H1 (cell line): ENCODE measurements at regions not wholly inside any gene's neighbourhood (a gene's known extent, or its start where the extent isn't known, plus 50 kb on each side); places are given as distances from the start of the nearest gene placed in this dataset.
"Not testable (repeated sequence)": the region's sequence is repeated elsewhere in the genome, so short reads cannot be mapped to it uniquely, and the experiment has no call there.

ENCODE experiments used
- CTCF ChIA-PET: fragments of 300-600 bp; sonication (Branson Sonifier 250); formaldehyde crosslinking; loops from one replicate; lab custom pipeline; 2021; ENCODE audit not compliant: partially characterized antibody; lab: Charles Lee
- POLR2A ChIA-PET: fragments of 300-600 bp; sonication (Branson Sonifier 250); formaldehyde crosslinking; loops from one replicate; lab custom pipeline; 2021; ENCODE audit warnings: inconsistent platforms; ENCODE audit not compliant: partially characterized antibody; lab: Charles Lee
- DNase-seq, 2 experiments: peaks; one replicate each; pipeline versions ENCODE4 v3.0.0 to v3.0.0-alpha.2; 2010 to 2022; ENCODE audit warnings: low spot score in 2 of 2, low read depth in 1 of 2, mixed read lengths in 1 of 2
- FAIRE-seq: peaks from 2 replicates; lab custom pipeline; 2011; peaks lifted over from hg19 to GRCh38; lab: Jason Lieb, UNC
- H2AFZ ChIP-seq: 2 replicates; pipeline ENCODE4 v1.8.1; 2012; ENCODE audit warnings: low read length, inconsistent platforms
- H2AK5ac ChIP-seq: 2 replicates; pipeline ENCODE4 v1.6.1; 2013; ENCODE audit warnings: low read depth, low read length
- H2BK120ac ChIP-seq: replicated peaks from 2 replicates; pipeline ENCODE3; 2013; ENCODE audit warnings: low read depth, low read length, inconsistent platforms
- H2BK12ac ChIP-seq: 2 replicates; pipeline ENCODE4 v1.6.1; 2013; ENCODE audit warnings: low read depth, low read length
- H2BK15ac ChIP-seq: 2 replicates; pipeline ENCODE4 v1.6.1; 2013; ENCODE audit warnings: low read length
- H2BK20ac ChIP-seq: 2 replicates; pipeline ENCODE4 v1.6.1; 2013; ENCODE audit warnings: low read length
- H2BK5ac ChIP-seq: 2 replicates; pipeline ENCODE4 v1.6.1; 2013; ENCODE audit warnings: low read depth, low read length
- H3K14ac ChIP-seq: 2 replicates; pipeline ENCODE4 v1.6.1; 2013; ENCODE audit warnings: inconsistent platforms; ENCODE audit not compliant: insufficient read length
- H3K18ac ChIP-seq: 2 replicates; pipeline ENCODE4 v1.6.1; 2013; ENCODE audit warnings: low read length; ENCODE audit errors: extremely low read depth
- H3K23ac ChIP-seq: 2 replicates; pipeline ENCODE4 v1.6.1; 2013; ENCODE audit warnings: inconsistent platforms; ENCODE audit not compliant: insufficient read length
- H3K23me2 ChIP-seq: 2 replicates; pipeline ENCODE4 v1.6.1; 2013; ENCODE audit warnings: low read depth, low read length
- H3K27ac ChIP-seq: 2 replicates; pipeline ENCODE4 v1.6.1; 2011; ENCODE audit warnings: low read depth, low read length, inconsistent platforms
- H3K27me3 ChIP-seq, 4 experiments: replicated peaks in 1 of 4; 1 replicate in 1 of 4; 2 replicates in 3 of 4; pipeline versions ENCODE4 v1.6.1 to v1.8.1; 2011 to 2013; ENCODE audit warnings: low read length in 3 of 4, mild to moderate bottlenecking in 3 of 4, inconsistent platforms in 2 of 4, mixed read lengths in 2 of 4, moderate library complexity in 1 of 4; ENCODE audit not compliant: control insufficient read depth in 3 of 4, insufficient read depth in 3 of 4; ENCODE audit errors: extremely low read depth in 1 of 4
- H3K36me3 ChIP-seq, 4 experiments: 2 replicates each; pipeline versions ENCODE4 v1.6.1 to v1.8.1; 2011 to 2013; ENCODE audit warnings: mild to moderate bottlenecking in 4 of 4, low read length in 3 of 4, moderate library complexity in 2 of 4, control low read depth in 1 of 4, inconsistent platforms in 1 of 4; ENCODE audit not compliant: insufficient read depth in 4 of 4, control insufficient read depth in 2 of 4
- H3K4ac ChIP-seq: replicated peaks from 2 replicates; pipeline ENCODE3; 2013; ENCODE audit warnings: low read length, low read depth, mixed read lengths, inconsistent platforms; ENCODE audit not compliant: insufficient read length
- H3K4me1 ChIP-seq, 4 experiments: replicated peaks in 1 of 4; 1 replicate in 1 of 4; 2 replicates in 3 of 4; pipeline versions ENCODE4 v1.6.1 to v1.8.1; 2011 to 2013; ENCODE audit warnings: low read length in 3 of 4, inconsistent platforms in 2 of 4, mixed read lengths in 1 of 4; ENCODE audit not compliant: insufficient read depth in 4 of 4, control insufficient read depth in 3 of 4
- H3K4me2 ChIP-seq, 2 experiments: 2 replicates each; pipeline versions ENCODE4 v1.6.1 to v1.8.1; 2011 to 2013; ENCODE audit warnings: low read depth in 2 of 2, low read length in 2 of 2, control low read depth in 1 of 2, inconsistent platforms in 1 of 2, mild to moderate bottlenecking in 1 of 2; ENCODE audit not compliant: insufficient read depth in 1 of 2
- H3K4me3 ChIP-seq, 4 experiments: fragments of 200-600, 300-600 bp in 1 of 4; sonication (generic), shearing (Covaris generic), sonication (Bioruptor Twin) in 1 of 4; 2 replicates each; pipeline versions ENCODE4 v1.5.1 to v1.8.1; 2011 to 2016; ENCODE audit warnings: low read length in 4 of 4, low read depth in 3 of 4, control low read depth in 2 of 4, inconsistent platforms in 2 of 4, mild to moderate bottlenecking in 2 of 4, mixed read lengths in 1 of 4, moderate library complexity in 1 of 4; ENCODE audit not compliant: insufficient read depth in 2 of 4; ENCODE audit errors: extremely low read depth in 1 of 4
- H3K56ac ChIP-seq: replicated peaks from 2 replicates; pipeline ENCODE3; 2013; ENCODE audit warnings: low read depth, mild to moderate bottlenecking, mixed read lengths, low read length, inconsistent platforms; ENCODE audit not compliant: insufficient read length
- H3K79me1 ChIP-seq: 2 replicates; pipeline ENCODE4 v1.6.1; 2013; ENCODE audit warnings: low read depth, low read length, control low read depth
- H3K79me2 ChIP-seq, 2 experiments: 2 replicates each; pipeline versions ENCODE4 v1.6.1 to v1.8.1; 2012 to 2013; ENCODE audit warnings: low read length in 2 of 2, mild to moderate bottlenecking in 2 of 2, inconsistent platforms in 1 of 2; ENCODE audit not compliant: insufficient read depth in 2 of 2, control insufficient read depth in 1 of 2
- H3K9ac ChIP-seq, 4 experiments: replicated peaks in 1 of 4; 1 replicate in 1 of 4; 2 replicates in 3 of 4; pipeline versions ENCODE4 v1.6.1 to v1.8.1; 2011 to 2013; ENCODE audit warnings: low read depth in 3 of 4, low read length in 3 of 4, control low read depth in 2 of 4, mild to moderate bottlenecking in 2 of 4, moderate library complexity in 2 of 4, inconsistent platforms in 1 of 4; ENCODE audit errors: extremely low read depth in 1 of 4
- H3K9me3 ChIP-seq, 2 experiments: 2 replicates each; pipeline versions ENCODE4 v1.6.1 to v1.8.1; 2012 to 2013; ENCODE audit warnings: mild to moderate bottlenecking in 2 of 2, moderate library complexity in 2 of 2, control low read depth in 1 of 2, inconsistent platforms in 1 of 2, low read depth in 1 of 2, low read length in 1 of 2, mixed read lengths in 1 of 2; ENCODE audit not compliant: insufficient read depth in 2 of 2
- H4K20me1 ChIP-seq, 2 experiments: replicated peaks in 1 of 2; 2 replicates each; pipeline versions ENCODE3 to v1.8.1; 2011 to 2013; ENCODE audit warnings: inconsistent platforms in 2 of 2, low read length in 2 of 2, mild to moderate bottlenecking in 1 of 2; ENCODE audit not compliant: insufficient read depth in 2 of 2, control insufficient read depth in 1 of 2
- H4K5ac ChIP-seq: 2 replicates; pipeline ENCODE4 v1.6.1; 2013; ENCODE audit warnings: low read length, low read depth, mixed read lengths, inconsistent platforms; ENCODE audit not compliant: insufficient read length
- H4K8ac ChIP-seq: 2 replicates; pipeline ENCODE4 v1.8.0; 2013; ENCODE audit warnings: mild to moderate bottlenecking, moderate library complexity, low read length, inconsistent platforms; ENCODE audit not compliant: insufficient read depth; ENCODE audit errors: extremely low read depth
- H4K91ac ChIP-seq: replicated peaks from 2 replicates; pipeline ENCODE3; 2013; ENCODE audit warnings: low read length, mixed read lengths, inconsistent platforms; ENCODE audit not compliant: insufficient read length
- CEBPB ChIP-seq: IDR thresholded peaks from 2 replicates; pipeline ENCODE4 v1.6.1; 2012; ENCODE audit warnings: low read depth, low read length
- ZNF274 ChIP-seq: IDR thresholded peaks from 2 replicates; pipeline ENCODE4 v1.7.0; 2012; ENCODE audit warnings: low read length, borderline replicate concordance; ENCODE audit errors: extremely low read depth
- WGBS, 2 experiments: shearing (Covaris generic) in 1 of 2; methylation state at CpG; one replicate each; pipeline versions ENCODE4 v1.1.6 to v1.1.7; 2013 to 2015; ENCODE audit warnings: low lambda C conversion rate in 2 of 2, mixed read lengths in 2 of 2, inconsistent platforms in 1 of 2, low coverage in 1 of 2, missing lambda C conversion rate in 1 of 2; ENCODE audit not compliant: insufficient replicate concordance in 2 of 2, insufficient coverage in 1 of 2, insufficient read length in 1 of 2; ENCODE audit errors: extremely low coverage in 1 of 2, missing lambda C conversion rate in 1 of 2; 5-methylcytosine and 5-hydroxymethylcytosine counted together

DNA sequence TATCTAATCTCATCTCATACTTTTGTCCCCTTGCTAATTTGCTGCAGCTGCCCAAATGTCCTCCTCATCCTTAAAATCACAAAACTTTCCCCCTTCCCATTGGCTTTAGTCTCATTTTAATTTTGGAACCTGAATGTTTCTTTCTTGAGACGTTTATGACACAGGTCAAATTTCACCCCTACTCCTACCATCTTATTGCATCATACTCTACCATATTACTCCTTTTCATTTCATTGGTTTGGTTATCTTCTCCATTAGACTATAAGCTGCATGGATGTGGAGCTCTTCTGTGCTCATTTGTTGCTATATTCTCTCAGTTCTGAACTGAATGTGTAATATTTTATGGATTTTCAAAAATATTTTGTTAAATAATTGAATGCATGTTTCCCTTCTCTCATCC lies 688.6 kb downstream of the CBLN4 start:
- Histone ChIP-seq H3K27ac (no peak overlapping the region), H3K4me3 (no peak overlapping the region), H3K23ac (no peak overlapping the region), H2BK12ac (no peak overlapping the region), H3K56ac (no peak overlapping the region), H2BK15ac (no peak overlapping the region), H3K14ac (no peak overlapping the region), H2BK5ac (no peak overlapping the region), H3K4me2 (no peak overlapping the region), H3K9ac (no peak overlapping the region), H2AFZ (no peak overlapping the region), H3K79me2 (no peaks in the 10 kb centered on the region), H4K91ac (no peak overlapping the region), H4K5ac (no peak overlapping the region), H3K27me3 (no peaks in the 10 kb centered on the region), H2AK5ac (no peak overlapping the region), H3K18ac (no peak overlapping the region), H3K4me1 (no peaks in the 10 kb centered on the region), H3K36me3 (no peaks in the 10 kb centered on the region), H4K8ac (no peak overlapping the region), H3K23me2 (no peaks in the 10 kb centered on the region), H4K20me1 (no peaks in the 10 kb centered on the region), H3K79me1 (no peaks in the 10 kb centered on the region), H2BK20ac (no peak overlapping the region), H3K9me3 (no peaks in the 10 kb centered on the region), H3K4ac (no peak overlapping the region), H2BK120ac (no peak overlapping the region)
- WGBS, 2 experiments = 90% methylated on average over 1 of the region's 1 CpG; no CpG with 5 or more reads in 1 of the 2 experiments
- DNase-seq (no peak), FAIRE-seq (no peak)
- ChIA-PET CTCF (interaction anchor here (1.3 to 1.8 kb wide), 2 partner anchors 17 to 124 kb away, joined by 4 to 5 read pairs; no protein-coding TSS in a partner anchor), POLR2A (no interaction called here)
- no peak for TF ChIP-seq ZNF274
- TF ChIP-seq CEBPB = 0 out of 2 replicates have a peak, but pooled peaks have one; percentile 5

DNA sequence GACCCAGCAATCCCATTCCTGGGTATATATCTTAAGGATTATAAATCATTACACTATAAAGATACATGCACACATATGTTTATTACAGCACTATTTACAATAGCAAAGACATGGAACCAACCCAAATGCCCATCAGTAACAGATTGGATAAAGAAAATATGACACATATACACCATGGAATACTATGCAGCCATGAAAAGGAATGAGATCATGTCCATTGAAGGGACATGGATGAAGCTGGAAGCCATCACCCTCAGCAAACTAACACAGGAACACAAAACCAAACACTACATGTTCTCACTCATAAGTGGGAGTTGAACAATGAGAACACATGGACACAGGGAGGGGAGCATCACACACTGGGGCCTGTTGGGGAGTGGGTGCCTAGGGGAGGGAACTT lies 694.5 kb downstream of the CBLN4 start:
- H3K27me3 ChIP-seq, H3K79me1 ChIP-seq, CTCF ChIA-PET, H4K5ac ChIP-seq, H2BK15ac ChIP-seq, H2BK12ac ChIP-seq, H2AFZ ChIP-seq, H4K20me1 ChIP-seq, H3K56ac ChIP-seq, H2AK5ac ChIP-seq, FAIRE-seq, H3K4ac ChIP-seq, H3K4me3 ChIP-seq, H4K91ac ChIP-seq, H3K27ac ChIP-seq, DNase-seq, H3K79me2 ChIP-seq, H4K8ac ChIP-seq, H3K14ac ChIP-seq, H2BK5ac ChIP-seq, H3K9ac ChIP-seq, H3K36me3 ChIP-seq, H3K4me1 ChIP-seq, POLR2A ChIA-PET, H3K18ac ChIP-seq, H2BK120ac ChIP-seq, H3K9me3 ChIP-seq, H2BK20ac ChIP-seq, H3K4me2 ChIP-seq, H3K23me2 ChIP-seq, H3K23ac ChIP-seq: not testable (repeated sequence)
